GM12892 (cell line): ENCODE measurements at regions not wholly inside any gene's neighbourhood (a gene's known extent, or its start where the extent isn't known, plus 50 kb on each side); places are given as distances from the start of the nearest gene placed in this dataset.

Experiments used
- POLR2A ChIP-seq: IDR thresholded peaks from 2 replicates; pipeline ENCODE4 v1.6.1; 2011; ENCODE audit warnings: low read depth, low read length, control low read depth
- POLR2AphosphoS5 ChIP-seq: IDR thresholded peaks from 2 replicates; pipeline ENCODE4 v1.6.1; 2011; ENCODE audit warnings: low read depth, low read length, control low read depth
- TAF1 ChIP-seq: IDR thresholded peaks from 2 replicates; pipeline ENCODE4 v1.6.1; 2011; ENCODE audit warnings: low read depth, mild to moderate bottlenecking, control low read depth, low read length, borderline replicate concordance

GRCh38 chr13:107642831-107643230 lies 572.5 kb downstream of the LIG4 start:
- TF ChIP-seq POLR2A = no peak
- no peak for TF ChIP-seq POLR2AphosphoS5
- TF ChIP-seq TAF1 = no peak
